Ovary (tissue), 7 donors: ENCODE measurements at regions not wholly inside any gene's neighbourhood (a gene's known extent, or its start where the extent isn't known, plus 50 kb on each side); places are given as distances from the start of the nearest gene placed in this dataset.

Source experiments
- DNase-seq, 5 donors: peaks; one replicate each; pipeline ENCODE4 v3.0.0-alpha.2; 2019 to 2020
- H3K27ac ChIP-seq, 2 donors: fragments of 200-600 bp; one replicate each; pipeline versions ENCODE4 v1.5.1 to v1.8.0; 2019 to 2022
- H3K27me3 ChIP-seq: fragments of 200-600 bp; one replicate; pipeline ENCODE4 v1.8.0; 2022
- H3K36me3 ChIP-seq: fragments of 200-600 bp; sonication (generic); one replicate; pipeline ENCODE4 v1.5.1; 2019
- H3K4me1 ChIP-seq: one replicate; pipeline ENCODE4 v1.8.1; 2013; ENCODE audit warnings: mild to moderate bottlenecking, moderate library complexity; ENCODE audit not compliant: insufficient read depth
- H3K4me3 ChIP-seq: fragments of 200-600 bp; sonication (generic); one replicate; pipeline ENCODE4 v1.5.1; 2017
- H3K9me3 ChIP-seq, 2 donors: fragments of 200-600 bp in 1 of 2; sonication (generic) in 1 of 2; one replicate each; pipeline versions ENCODE4 v1.5.1 to v1.8.1; 2013 to 2019; ENCODE audit warnings: mild to moderate bottlenecking in 1 of 2, moderate library complexity in 1 of 2
- CTCF ChIP-seq, 3 donors: fragments of 450-650 bp in 2 of 3; fragments of 200-600 bp in 1 of 3; IDR thresholded peaks; one replicate each; pipeline versions ENCODE4 v1.5.1 to v1.8.0; 2016 to 2022; ENCODE audit warnings: antibody characterized with exemption in 3 of 3, mild to moderate bottlenecking in 1 of 3
- EP300 ChIP-seq: sonication (generic); formaldehyde crosslinking; IDR thresholded peaks from one replicate; pipeline ENCODE4 v1.6.1; 2017; ENCODE audit warnings: antibody characterized with exemption
- POLR2A ChIP-seq: fragments of 450-650 bp; IDR thresholded peaks from one replicate; pipeline ENCODE4 v1.6.1; 2017; ENCODE audit warnings: antibody characterized with exemption, mild to moderate bottlenecking, moderate library complexity
- whole genome bisulfite sequencing, 3 donors: extraction: QIAGEN DNeasy Blood & Tissue Kit in 1 of 3; methylation state at CpG; one replicate each; pipeline versions ENCODE4 v1.1.5 to v1.1.7; 2013 to 2017; 5-methylcytosine and 5-hydroxymethylcytosine counted together
- intact Hi-C, 4 donors: fragments of 100-400 bp; cut with DNase I; formaldehyde crosslinking; loops; one replicate each; pipeline versions ENCODE4 v1.11.0 to v1.15.1; 2022 to 2023
- donor health status: DM: no; HTN: no; CAD: no; lungs with moderate emphysema.
- donor health status: DM: no; HTN: no; CAD: no.
- donor health status: Bipolar disorder and iron deficiency.
- donor health status: DM: no; HTN: no; CAD: no.
- donor health status: DM: yes; HTN: yes; CAD: no.

- Histone ChIP-seq H3K4me1 (no peaks in the 10 kb centered on the region), H3K4me3 (no peak overlapping the region), H3K27me3 (no peaks in the 10 kb centered on the region), H3K27ac (no peak overlapping the region), H3K9me3 (no peaks in the 10 kb centered on the region), H3K36me3 (no peaks in the 10 kb centered on the region)
- 52 to 57% (median 52%) methylated on average over 10 of the region's 10 CpGs for WGBS, 3 donors
- no peak for TF ChIP-seq CTCF (IDR thresholded peaks at IDR 0.05)
- no peak for TF ChIP-seq POLR2A
- no peak for TF ChIP-seq EP300
- no peak for DNase-seq
- intact Hi-C loops: no loop called here
Measured at GRCh38 chr3:182490596-182491491, 302.5 kb upstream of the ATP11B start.

GRCh38 chr3:182491577-182491976 lies 301.7 kb upstream of the ATP11B start:
- DNase-seq: no peak
- no peaks in the 10 kb centered on the region for H3K36me3 ChIP-seq
- H3K4me3 ChIP-seq: no peak overlapping the region
- intact Hi-C loops: no loop called here
- TF ChIP-seq EP300 (no peak), POLR2A (no peak)
- no peaks in the 10 kb centered on the region for H3K27me3 ChIP-seq
- 60 to 68% (median 62%) methylated on average over 3 of the region's 3 CpGs for WGBS, 3 donors
- H3K27ac ChIP-seq: no peak overlapping the region
- H3K4me1 ChIP-seq: no peaks in the 10 kb centered on the region
- H3K9me3 ChIP-seq: no peaks in the 10 kb centered on the region

GRCh38 chr3:182492536-182492935 lies 300.8 kb upstream of the ATP11B start:
- Histone ChIP-seq H3K4me1 (no peaks in the 10 kb centered on the region), H3K36me3 (no peaks in the 10 kb centered on the region), H3K4me3 (no peak overlapping the region), H3K27me3 (no peaks in the 10 kb centered on the region), H3K9me3 (no peaks in the 10 kb centered on the region), H3K27ac (no peak overlapping the region)
- TF ChIP-seq CTCF (IDR thresholded peaks at IDR 0.05): no peak
- no peak for TF ChIP-seq POLR2A
- no peak for TF ChIP-seq EP300
- WGBS, 3 donors: 91 to 95% (median 93%) methylated on average over 3 of the region's 3 CpGs
- DNase-seq: no peak
- intact Hi-C loops: no loop called here

GRCh38 chr3:182500289-182500688 lies 293.0 kb upstream of the ATP11B start:
- TF ChIP-seq POLR2A (no peak), EP300 (no peak), CTCF (IDR thresholded peaks at IDR 0.05) (no peak)
- Histone ChIP-seq H3K36me3 (no peaks in the 10 kb centered on the region), H3K27ac (no peak overlapping the region), H3K27me3 (no peaks in the 10 kb centered on the region), H3K4me1 (no peaks in the 10 kb centered on the region), H3K9me3 (no peaks in the 10 kb centered on the region), H3K4me3 (no peak overlapping the region)
- DNase-seq: no peak
- intact Hi-C loops: no loop called here
- whole genome bisulfite sequencing, 3 donors: 67 to 79% (median 76%) methylated on average over 10 of the region's 10 CpGs

- TF ChIP-seq EP300: no peak
- no peak for TF ChIP-seq CTCF (IDR thresholded peaks at IDR 0.05)
- no peak for TF ChIP-seq POLR2A
- H3K9me3 ChIP-seq: no peaks in the 10 kb centered on the region
- intact Hi-C loops: no loop called here
- DNase-seq: no peak
- 31 to 44% (median 43%) methylated on average over 3 of the region's 3 CpGs for WGBS, 3 donors
- H3K27me3 ChIP-seq: no peaks in the 10 kb centered on the region
- H3K4me1 ChIP-seq: no peaks in the 10 kb centered on the region
- H3K4me3 ChIP-seq: no peak overlapping the region
- H3K27ac ChIP-seq: no peak overlapping the region
- no peaks in the 10 kb centered on the region for H3K36me3 ChIP-seq
Measured at GRCh38 chr3:182501856-182502255, 291.4 kb upstream of the ATP11B start.
